ENCODE measurements at regions not wholly inside any gene's neighbourhood (a gene's known extent, or its start where the extent isn't known, plus 50 kb on each side); places are given as distances from the start of the nearest gene placed in this dataset.

- TF ChIP-seq ZNF341 (tag by site-specific recombination; IDR thresholded peaks at IDR 0.05; ENCODE audit: low read depth) (no peak), ZNF707 (tag by site-specific recombination; IDR thresholded peaks at IDR 0.05) (no peak), ZNF157 (tag by site-specific recombination; IDR thresholded peaks at IDR 0.05) (no peak), ZNF10 (tag by site-specific recombination; IDR thresholded peaks at IDR 0.05) (no peak), ZNF324 (tag by site-specific recombination; IDR thresholded peaks at IDR 0.05) (no peak), HOXA7 (CRISPR knock-in tag; IDR thresholded peaks at IDR 0.05; ENCODE audit: borderline replicate concordance) (no peak), ZNF114 (tag by site-specific recombination; IDR thresholded peaks at IDR 0.05) (no peak), ZNF184 (tag by site-specific recombination; IDR thresholded peaks at IDR 0.05) (no peak), ZNF600 (tag by site-specific recombination; IDR thresholded peaks at IDR 0.05) (no peak)
- TF ChIP-seq, protein P1, sequence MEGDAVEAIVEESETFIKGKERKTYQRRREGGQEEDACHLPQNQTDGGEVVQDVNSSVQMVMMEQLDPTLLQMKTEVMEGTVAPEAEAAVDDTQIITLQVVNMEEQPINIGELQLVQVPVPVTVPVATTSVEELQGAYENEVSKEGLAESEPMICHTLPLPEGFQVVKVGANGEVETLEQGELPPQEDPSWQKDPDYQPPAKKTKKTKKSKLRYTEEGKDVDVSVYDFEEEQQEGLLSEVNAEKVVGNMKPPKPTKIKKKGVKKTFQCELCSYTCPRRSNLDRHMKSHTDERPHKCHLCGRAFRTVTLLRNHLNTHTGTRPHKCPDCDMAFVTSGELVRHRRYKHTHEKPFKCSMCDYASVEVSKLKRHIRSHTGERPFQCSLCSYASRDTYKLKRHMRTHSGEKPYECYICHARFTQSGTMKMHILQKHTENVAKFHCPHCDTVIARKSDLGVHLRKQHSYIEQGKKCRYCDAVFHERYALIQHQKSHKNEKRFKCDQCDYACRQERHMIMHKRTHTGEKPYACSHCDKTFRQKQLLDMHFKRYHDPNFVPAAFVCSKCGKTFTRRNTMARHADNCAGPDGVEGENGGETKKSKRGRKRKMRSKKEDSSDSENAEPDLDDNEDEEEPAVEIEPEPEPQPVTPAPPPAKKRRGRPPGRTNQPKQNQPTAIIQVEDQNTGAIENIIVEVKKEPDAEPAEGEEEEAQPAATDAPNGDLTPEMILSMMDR (tag by site-specific recombination; IDR thresholded peaks at IDR 0.05): no peak
Observed at GRCh38 chr13:57437587-57437986, 194.0 kb upstream of the PCDH17 start.

Data from HEK293 (cell line).